GM12878 (cell line): ENCODE measurements at regions not wholly inside any gene's neighbourhood (a gene's known extent, or its start where the extent isn't known, plus 50 kb on each side); places are given as distances from the start of the nearest gene placed in this dataset.
A peak's percentile ranks its signal among the peaks of the same experiment; 100 is the strongest.

ENCODE experiments used
- ATAC-seq: fragments of 200-7000 bp; cut with Tn5 transposase; 3 replicates; pipeline ENCODE4 v1.9.1; 2020; ENCODE audit warnings: mild to moderate bottlenecking, moderate library complexity
- BruUV-seq: library from RNA; stranded (reverse); fragments of 400-500 nt; replicated peaks from 2 replicates; lab custom pipeline; 2021; lab: Mats Ljungman, UMichigan
- CTCF ChIA-PET: fragments of 300-600 bp; sonication (Branson Sonifier 250); formaldehyde crosslinking; extraction: SDS; loops from one replicate; lab custom pipeline; 2021; ENCODE audit warnings: inconsistent platforms; lab: Yijun Ruan, JAX
- POLR2A ChIA-PET: fragments of 350-600 bp; formaldehyde crosslinking; extraction: SDS; loops from one replicate; lab custom pipeline; 2021; ENCODE audit warnings: inconsistent platforms; lab: Charles Lee
- RAD21 ChIA-PET: fragments of 300-600 bp; sonication (Branson Sonifier 250); formaldehyde crosslinking; loops from one replicate; lab custom pipeline; 2023; ENCODE audit warnings: antibody characterized with exemption; ENCODE audit not compliant: unreplicated experiment; lab: Charles Lee
- SMC1A ChIA-PET: fragments of 300-600 bp; sonication (Branson Sonifier 250); formaldehyde crosslinking; loops from one replicate; lab custom pipeline; 2023; ENCODE audit not compliant: unreplicated experiment, uncharacterized antibody; lab: Charles Lee
- DNase-seq: peaks from one replicate; pipeline ENCODE4 v3.0.0-alpha.2; 2011; ENCODE audit warnings: low read depth, low spot score
- FAIRE-seq: peaks from 3 replicates; lab custom pipeline; 2011; peaks lifted over from hg19 to GRCh38; lab: Jason Lieb, UNC
- H2AFZ ChIP-seq: 2 replicates; pipeline ENCODE4 v1.6.0; 2011; ENCODE audit warnings: low read depth, low read length, control low read depth; ENCODE audit not compliant: control insufficient read depth
- H3K27ac ChIP-seq: 2 replicates; pipeline ENCODE4 v1.5.1; 2011; ENCODE audit warnings: control low read depth; ENCODE audit not compliant: control insufficient read depth, insufficient read depth
- H3K27me3 ChIP-seq, 2 experiments: replicated peaks in 1 of 2; 2 replicates each; pipeline versions ENCODE4 v1.6.0 to v1.6.1; 2011; ENCODE audit warnings: low read length in 1 of 2; ENCODE audit not compliant: control insufficient read depth in 2 of 2, insufficient read depth in 2 of 2
- H3K36me3 ChIP-seq, 2 experiments: 2 replicates each; pipeline ENCODE4 v1.5.1; 2011; ENCODE audit warnings: low read length in 1 of 2; ENCODE audit not compliant: control insufficient read depth in 2 of 2, insufficient read depth in 2 of 2
- H3K4me1 ChIP-seq: 2 replicates; pipeline ENCODE4 v1.6.1; 2011; ENCODE audit warnings: mild to moderate bottlenecking, low read length, moderate library complexity, mixed read lengths; ENCODE audit not compliant: control insufficient read depth, insufficient read depth
- H3K4me2 ChIP-seq: 2 replicates; pipeline ENCODE4 v1.6.0; 2011; ENCODE audit warnings: control low read depth; ENCODE audit not compliant: control insufficient read depth, insufficient read depth
- H3K4me3 ChIP-seq: fragments of 200-600 bp; sonication (generic); 2 replicates; pipeline ENCODE4 v1.5.1; 2016
- H3K79me2 ChIP-seq: 2 replicates; pipeline ENCODE4 v1.6.0; 2011; ENCODE audit warnings: low read length; ENCODE audit not compliant: control insufficient read depth, insufficient read depth
- H3K9ac ChIP-seq: 2 replicates; pipeline ENCODE4 v1.8.0; 2011; ENCODE audit warnings: low read length, control low read depth, mixed read lengths; ENCODE audit not compliant: control insufficient read depth, insufficient read depth
- H3K9me3 ChIP-seq: replicated peaks from 3 replicates; pipeline ENCODE4 v1.5.1; 2011; ENCODE audit warnings: mild to moderate bottlenecking, low read length; ENCODE audit not compliant: control insufficient read depth, insufficient read depth
- H4K20me1 ChIP-seq: 2 replicates; pipeline ENCODE4 v1.6.0; 2011; ENCODE audit not compliant: control insufficient read depth, insufficient read depth
- FOXM1 ChIP-seq: IDR thresholded peaks from 2 replicates; pipeline ENCODE4 v1.6.1; 2012; ENCODE audit warnings: low read depth, mild to moderate bottlenecking, inconsistent platforms, low read length, moderate library complexity
- IKZF2 ChIP-seq, 2 experiments: fragments of 450-650 bp; IDR thresholded peaks; 2 replicates each; pipeline ENCODE4 v1.6.1; 2017; ENCODE audit warnings: mild to moderate bottlenecking in 2 of 2, moderate library complexity in 2 of 2
- RAD21 ChIP-seq: IDR thresholded peaks from 2 replicates; pipeline ENCODE4 v1.6.1; 2011; ENCODE audit warnings: mild to moderate bottlenecking, low read depth, low read length, moderate library complexity; ENCODE audit not compliant: insufficient read depth
- SMC3 ChIP-seq: IDR thresholded peaks from 2 replicates; pipeline ENCODE4 v1.6.1; 2011; ENCODE audit warnings: low read length, improper control_type of control experiment, borderline replicate concordance
- WGBS: methylation state at CpG from one replicate; pipeline ENCODE4 v1.1.6; 2016; ENCODE audit warnings: low lambda C conversion rate; ENCODE audit not compliant: insufficient replicate concordance, insufficient coverage; ENCODE audit errors: missing lambda C conversion rate; 5-methylcytosine and 5-hydroxymethylcytosine counted together
- in situ Hi-C: fragments of 300-500 bp; cut with MboI; formaldehyde crosslinking; loops from 9 replicates; pipeline ENCODE4 v1.14.3; 2018; ENCODE audit warnings: mixed read lengths
- intact Hi-C: fragments of 100-400 bp; cut with micrococcal nuclease; formaldehyde crosslinking; loops from one replicate; pipeline ENCODE4 v1.14.2; 2022; ENCODE audit not compliant: unreplicated experiment
- TF ChIP-seq, protein P1 (sequence below), 3 experiments: IDR thresholded peaks in 2 of 3; conservative IDR thresholded peaks in 1 of 3; 2 replicates each; pipeline ENCODE4 v1.5.1; 2011; ENCODE audit warnings: low read depth in 3 of 3, low read length in 3 of 3, mild to moderate bottlenecking in 3 of 3, control low read depth in 2 of 3, moderate library complexity in 2 of 3, inconsistent platforms in 1 of 3, mixed read lengths in 1 of 3; ENCODE audit not compliant: control insufficient read depth in 2 of 3, insufficient read depth in 1 of 3; ENCODE audit errors: extremely low read depth in 1 of 3

DNA sequence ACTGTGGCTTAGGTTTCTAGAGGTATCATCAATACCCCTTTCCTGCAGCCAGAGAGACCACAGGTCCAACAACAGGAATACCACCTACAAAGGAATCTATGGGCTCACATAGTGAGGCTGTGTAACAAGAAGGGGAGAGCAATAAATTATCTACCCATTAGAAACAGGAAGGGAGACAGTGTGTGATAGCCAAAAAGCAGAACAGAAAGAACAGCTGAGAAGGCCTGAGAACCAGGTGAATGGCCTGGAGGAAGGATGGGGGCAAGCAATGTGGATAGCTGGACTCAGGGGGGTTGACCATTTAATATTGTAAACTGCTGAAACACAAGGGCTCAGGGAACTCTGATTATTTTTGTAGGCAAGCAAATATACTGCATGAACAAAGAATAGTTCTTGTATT, 628.2 kb downstream of the COL12A1 start (continued):
- TF ChIP-seq FOXM1: 0 out of 2 replicates have a peak, but pooled peaks have one; percentile 9

DNA sequence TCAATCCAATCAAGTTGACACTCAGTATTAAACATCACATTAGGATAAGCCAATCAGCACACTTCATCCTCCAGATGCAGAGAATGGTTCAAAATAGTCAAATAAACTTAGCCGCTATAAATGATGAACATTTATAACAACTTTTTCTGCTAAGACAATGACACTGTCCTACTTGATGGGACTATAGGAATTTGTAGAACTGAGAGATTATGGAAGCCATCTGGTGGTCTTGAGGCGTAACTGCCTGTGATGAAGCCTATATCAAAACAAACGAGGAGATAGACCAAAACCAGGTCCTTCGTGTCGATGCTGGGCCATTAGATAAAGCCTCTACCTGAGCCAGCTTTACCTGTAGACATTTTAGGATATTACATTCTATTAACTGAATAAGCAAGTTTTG, 631.1 kb downstream of the COL12A1 start:
- POLR2A ChIA-PET: no interaction called here
- Histone ChIP-seq H3K9ac (no peak overlapping the region), H3K79me2 (no peaks in the 10 kb centered on the region), H3K36me3 (no peaks in the 10 kb centered on the region), H3K4me1 (peaks cover 12% of the 10 kb centered on the region), H3K27me3 (no peaks in the 10 kb centered on the region), H4K20me1 (no peaks in the 10 kb centered on the region), H2AFZ (no peak overlapping the region), H3K27ac (no peak overlapping the region), H3K4me3 (no peak overlapping the region), H3K4me2 (no peak overlapping the region), H3K9me3 (no peaks in the 10 kb centered on the region)
- FAIRE-seq: no peak
- RAD21 ChIA-PET: interaction anchor here (0.8 to 4.7 kb wide), 3 partner anchors 96 to 634 kb away, joined by 3 to 19 read pairs (median 3); no protein-coding TSS in a partner anchor
- peak; percentile 50 for ATAC-seq
- WGBS: 11% methylated on average over 5 of the region's 5 CpGs
- no TSS peak for BruUV-seq
- SMC1A ChIA-PET: interaction anchor here (0.6 to 2.8 kb wide), 10 partner anchors 8 to 210 kb away, joined by 3 to 23 read pairs (median 4); no protein-coding TSS in a partner anchor
- in situ Hi-C loops: no loop called here
- no peak for DNase-seq
- TF ChIP-seq IKZF2 (IDR thresholded peaks at IDR 0.05) (no peak), RAD21 (peak; percentile 57; the same call in 1 of the 2 replicates), SMC3 (peak; percentile 67)
- TF ChIP-seq, protein P1, sequence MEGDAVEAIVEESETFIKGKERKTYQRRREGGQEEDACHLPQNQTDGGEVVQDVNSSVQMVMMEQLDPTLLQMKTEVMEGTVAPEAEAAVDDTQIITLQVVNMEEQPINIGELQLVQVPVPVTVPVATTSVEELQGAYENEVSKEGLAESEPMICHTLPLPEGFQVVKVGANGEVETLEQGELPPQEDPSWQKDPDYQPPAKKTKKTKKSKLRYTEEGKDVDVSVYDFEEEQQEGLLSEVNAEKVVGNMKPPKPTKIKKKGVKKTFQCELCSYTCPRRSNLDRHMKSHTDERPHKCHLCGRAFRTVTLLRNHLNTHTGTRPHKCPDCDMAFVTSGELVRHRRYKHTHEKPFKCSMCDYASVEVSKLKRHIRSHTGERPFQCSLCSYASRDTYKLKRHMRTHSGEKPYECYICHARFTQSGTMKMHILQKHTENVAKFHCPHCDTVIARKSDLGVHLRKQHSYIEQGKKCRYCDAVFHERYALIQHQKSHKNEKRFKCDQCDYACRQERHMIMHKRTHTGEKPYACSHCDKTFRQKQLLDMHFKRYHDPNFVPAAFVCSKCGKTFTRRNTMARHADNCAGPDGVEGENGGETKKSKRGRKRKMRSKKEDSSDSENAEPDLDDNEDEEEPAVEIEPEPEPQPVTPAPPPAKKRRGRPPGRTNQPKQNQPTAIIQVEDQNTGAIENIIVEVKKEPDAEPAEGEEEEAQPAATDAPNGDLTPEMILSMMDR (IDR thresholded peaks at IDR 0.05 in 2 of 3, conservative IDR thresholded peaks at IDR 0.05 in 1 of 3; ENCODE audit: control insufficient read depth in 2 of 3, extremely low read depth in 1 of 3, insufficient read depth in 1 of 3, low read depth in 3 of 3, low read length in 3 of 3): peak; percentile 41 to 52 (median 47); a peak in 5 of 6 replicates
- intact Hi-C loops: loop anchor here (2.0 to 10.0 kb wide), 3 partner anchors 166 to 840 kb away; partner anchors contain the start of gene COL12A1
- CTCF ChIA-PET: interaction anchor here (0.6 to 4.4 kb wide), 12 partner anchors 21 to 637 kb away, joined by 3 to 45 read pairs (median 4); no protein-coding TSS in a partner anchor
